Progenitor cell of endocrine pancreas (in vitro differentiated cells): ENCODE measurements at regions not wholly inside any gene's neighbourhood (a gene's known extent, or its start where the extent isn't known, plus 50 kb on each side); places are given as distances from the start of the nearest gene placed in this dataset.
A peak's percentile ranks its signal among the peaks of the same experiment; 100 is the strongest.

Source experiments
- DNase-seq: peaks from one replicate; pipeline ENCODE4 v3.0.0; 2021; ENCODE audit warnings: low spot score; ENCODE audit not compliant: unreplicated experiment
- H3K27ac Mint-ChIP-seq: 2 replicates; pipeline ENCODE4 v1.8.0; 2021; ENCODE audit warnings: mild to moderate bottlenecking, moderate library complexity, mixed read lengths
- H3K27me3 Mint-ChIP-seq: 2 replicates; pipeline ENCODE4 v1.8.0; 2021; ENCODE audit warnings: mixed read lengths
- H3K36me3 Mint-ChIP-seq: 2 replicates; pipeline ENCODE4 v1.8.0; 2022; ENCODE audit warnings: mixed read lengths; ENCODE audit not compliant: insufficient read depth
- H3K4me1 Mint-ChIP-seq: 2 replicates; pipeline ENCODE4 v1.8.0; 2021; ENCODE audit warnings: low read depth, mixed read lengths
- H3K4me3 Mint-ChIP-seq: 2 replicates; pipeline ENCODE4 v1.8.0; 2021; ENCODE audit warnings: low read depth, mild to moderate bottlenecking, moderate library complexity, mixed read lengths
- H3K9me3 Mint-ChIP-seq: 2 replicates; pipeline ENCODE4 v1.8.0; 2021; ENCODE audit warnings: low read depth, mixed read lengths
- TF ChIP-seq, protein P1 (sequence below): fragments of 200-600 bp; sonication (generic); IDR thresholded peaks from one replicate; pipeline ENCODE4 v1.5.0; 2021; ENCODE audit warnings: antibody characterized with exemption, mild to moderate bottlenecking; ENCODE audit not compliant: unreplicated experiment

DNA sequence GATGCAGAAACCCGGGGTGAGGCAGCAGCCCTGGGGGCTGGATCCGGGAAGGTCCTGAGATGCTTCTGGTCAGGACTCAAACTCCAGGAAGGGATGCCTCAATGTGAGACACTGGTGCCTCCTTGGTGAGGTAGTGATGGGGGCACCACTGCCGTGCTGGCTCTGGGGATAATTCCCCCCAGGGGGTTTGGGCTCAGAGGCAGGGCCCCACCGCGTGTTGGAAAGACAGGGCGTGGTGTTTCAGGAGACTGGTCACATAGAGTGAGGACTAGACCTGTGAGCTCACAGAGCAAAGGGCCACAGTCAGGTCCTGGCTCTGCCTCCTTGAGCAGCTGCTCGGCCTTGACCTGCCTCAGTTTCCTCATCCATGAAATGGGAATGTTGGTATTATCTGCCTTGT, 361.9 kb downstream of the GLRX3 start:
- peak; percentile 6 for DNase-seq

DNA sequence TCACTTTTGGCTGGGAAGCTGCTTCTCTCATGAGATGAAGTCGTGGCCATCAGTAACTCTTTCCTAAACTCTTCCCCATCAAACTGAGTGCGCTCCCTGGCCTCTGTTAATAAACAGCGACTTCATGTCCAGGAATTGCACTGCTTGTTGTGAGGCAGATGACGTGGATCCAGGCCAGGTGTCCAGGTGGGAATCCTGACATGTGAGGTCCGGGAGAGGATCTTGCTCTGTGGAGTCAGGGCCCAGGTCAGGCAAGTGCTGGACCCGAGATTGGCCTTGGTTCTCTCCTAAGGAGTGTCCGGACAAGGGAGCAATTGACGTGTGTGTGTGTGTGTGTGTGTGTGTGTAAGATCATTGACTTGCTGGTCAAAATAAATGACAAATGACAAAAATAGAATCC, 362.7 kb downstream of the GLRX3 start:
- DNase-seq, result peak; percentile 3
- TF ChIP-seq, protein P1, sequence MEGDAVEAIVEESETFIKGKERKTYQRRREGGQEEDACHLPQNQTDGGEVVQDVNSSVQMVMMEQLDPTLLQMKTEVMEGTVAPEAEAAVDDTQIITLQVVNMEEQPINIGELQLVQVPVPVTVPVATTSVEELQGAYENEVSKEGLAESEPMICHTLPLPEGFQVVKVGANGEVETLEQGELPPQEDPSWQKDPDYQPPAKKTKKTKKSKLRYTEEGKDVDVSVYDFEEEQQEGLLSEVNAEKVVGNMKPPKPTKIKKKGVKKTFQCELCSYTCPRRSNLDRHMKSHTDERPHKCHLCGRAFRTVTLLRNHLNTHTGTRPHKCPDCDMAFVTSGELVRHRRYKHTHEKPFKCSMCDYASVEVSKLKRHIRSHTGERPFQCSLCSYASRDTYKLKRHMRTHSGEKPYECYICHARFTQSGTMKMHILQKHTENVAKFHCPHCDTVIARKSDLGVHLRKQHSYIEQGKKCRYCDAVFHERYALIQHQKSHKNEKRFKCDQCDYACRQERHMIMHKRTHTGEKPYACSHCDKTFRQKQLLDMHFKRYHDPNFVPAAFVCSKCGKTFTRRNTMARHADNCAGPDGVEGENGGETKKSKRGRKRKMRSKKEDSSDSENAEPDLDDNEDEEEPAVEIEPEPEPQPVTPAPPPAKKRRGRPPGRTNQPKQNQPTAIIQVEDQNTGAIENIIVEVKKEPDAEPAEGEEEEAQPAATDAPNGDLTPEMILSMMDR, result no peak
- no peak overlapping the region for H3K27ac Mint-ChIP-seq
- H3K36me3 Mint-ChIP-seq, result no peaks in the 10 kb centered on the region
- no peak overlapping the region for H3K4me3 Mint-ChIP-seq
- H3K9me3 Mint-ChIP-seq, result peaks cover 5% of the 10 kb centered on the region
- no peaks in the 10 kb centered on the region for H3K4me1 Mint-ChIP-seq
- H3K27me3 Mint-ChIP-seq, result peaks cover 35% of the 10 kb centered on the region

More for the DNA sequence above, 361.9 kb downstream of the GLRX3 start:
- Mint-ChIP-seq H3K27me3 (peaks cover 27% of the 10 kb centered on the region), H3K4me3 (no peak overlapping the region), H3K9me3 (no peaks in the 10 kb centered on the region), H3K4me1 (no peaks in the 10 kb centered on the region), H3K27ac (no peak overlapping the region), H3K36me3 (no peaks in the 10 kb centered on the region)
- TF ChIP-seq, protein P1, result no peak

- Mint-ChIP-seq H3K36me3 (no peaks in the 10 kb centered on the region), H3K27ac (no peak overlapping the region), H3K4me3 (no peak overlapping the region), H3K9me3 (peaks cover 10% of the 10 kb centered on the region), H3K27me3 (peaks cover 36% of the 10 kb centered on the region), H3K4me1 (no peaks in the 10 kb centered on the region)
- TF ChIP-seq, protein P1, result no peak
- no peak for DNase-seq
Measured at GRCh38 chr10:130499541-130499940, 363.4 kb downstream of the GLRX3 start.

DNA sequence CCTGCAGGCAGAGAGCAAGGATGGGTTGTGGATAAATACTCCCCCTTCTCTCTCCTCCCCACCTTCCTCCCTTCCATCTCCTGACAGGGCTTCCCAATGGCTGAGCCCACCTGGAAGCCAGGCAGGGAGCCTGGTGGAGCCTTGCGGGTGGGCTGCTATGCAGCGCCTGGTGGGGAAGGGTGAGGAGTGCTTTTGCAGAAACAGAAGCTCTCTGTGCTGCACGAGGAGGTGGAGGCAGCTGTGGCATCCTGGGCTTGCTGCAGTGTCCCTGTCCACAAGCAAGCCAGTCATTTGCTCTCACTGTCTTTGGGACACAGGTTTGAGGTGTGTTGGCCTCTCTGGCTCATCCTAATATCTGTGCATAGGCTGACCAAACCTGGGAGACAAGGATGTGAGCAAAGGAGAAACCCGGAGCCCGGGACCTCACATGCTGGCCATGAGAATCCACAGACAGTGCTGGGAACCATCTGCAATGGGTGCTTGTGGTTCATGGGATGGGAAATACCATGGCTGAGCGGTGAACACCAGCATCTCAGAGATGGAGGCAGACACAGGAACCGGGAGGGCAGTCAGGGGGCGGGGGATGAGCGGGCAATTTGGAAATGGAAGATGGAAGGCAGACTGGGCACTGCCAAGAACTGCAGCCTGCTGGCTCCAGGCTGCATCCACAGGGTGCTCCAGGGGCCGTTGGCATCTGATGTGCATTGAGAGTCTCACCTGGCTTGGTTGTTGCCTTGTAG, 364.2 kb downstream of the GLRX3 start:
- Mint-ChIP-seq H3K27ac (no peak overlapping the region), H3K27me3 (peaks cover 36% of the 10 kb centered on the region), H3K4me3 (no peak overlapping the region), H3K36me3 (no peaks in the 10 kb centered on the region), H3K4me1 (no peaks in the 10 kb centered on the region), H3K9me3 (peaks cover 15% of the 10 kb centered on the region)
- TF ChIP-seq, protein P1, result no peak
- DNase-seq, result peak; percentile 2

GRCh38 chr10:130507461-130507860, 371.3 kb downstream of the GLRX3 start:
- Mint-ChIP-seq H3K27ac (no peak overlapping the region), H3K36me3 (no peaks in the 10 kb centered on the region), H3K4me1 (no peaks in the 10 kb centered on the region), H3K9me3 (peaks cover 18% of the 10 kb centered on the region), H3K4me3 (no peak overlapping the region), H3K27me3 (peaks cover 46% of the 10 kb centered on the region)
- no peak for DNase-seq
- TF ChIP-seq, protein P1, result no peak
